RPMI7951 (cell line): ENCODE measurements at regions not wholly inside any gene's neighbourhood (a gene's known extent, or its start where the extent isn't known, plus 50 kb on each side); places are given as distances from the start of the nearest gene placed in this dataset.

Experiments
- DNase-seq: peaks from one replicate; pipeline ENCODE4 v3.0.0-alpha.2; 2012; ENCODE audit warnings: low read depth

DNA sequence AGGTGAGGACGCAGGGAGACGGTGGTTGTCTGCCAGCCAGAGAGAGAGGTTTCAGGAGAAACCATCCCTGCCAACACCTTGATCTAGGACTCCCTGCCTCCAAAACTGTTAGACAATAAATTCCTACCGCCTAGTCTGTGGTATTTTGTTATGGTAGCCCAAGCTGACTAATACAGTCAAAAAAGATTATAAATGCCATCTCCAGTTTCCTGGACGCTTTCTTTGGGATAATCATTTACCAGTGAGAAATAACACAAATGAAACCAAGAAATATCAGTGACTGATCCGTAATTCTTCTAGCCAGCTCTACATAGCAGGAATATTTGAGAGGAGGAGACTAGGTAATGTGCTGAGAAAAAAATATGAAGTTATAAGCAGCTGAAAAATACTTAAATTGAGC is 707.8 kb upstream of the LMCD1 start:
- DNase-seq = no peak

- DNase-seq = no peak
Observed at GRCh38 chr3:7798276-7798675, 703.3 kb upstream of the LMCD1 start.

GRCh38 chr3:7800006-7800780 is 701.4 kb upstream of the LMCD1 start:
- no peak for DNase-seq

DNA sequence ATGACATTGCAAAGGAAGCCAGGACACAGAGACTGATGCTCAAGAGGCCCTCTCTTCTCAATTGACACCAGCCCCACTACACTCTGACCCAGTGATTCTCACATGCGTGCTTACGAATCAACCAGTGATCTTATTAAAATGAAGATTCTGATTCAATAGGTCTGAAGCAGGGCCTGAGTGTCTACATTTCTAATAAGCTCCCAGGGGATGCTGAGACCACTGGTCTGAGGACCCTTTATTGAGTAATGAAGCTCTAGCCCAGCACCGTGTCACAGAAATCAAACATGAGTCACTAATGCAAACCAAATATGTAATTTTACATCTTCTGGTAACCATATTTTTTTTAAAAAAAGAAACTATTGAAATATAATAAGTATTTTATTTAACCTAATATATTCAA is 689.1 kb upstream of the LMCD1 start:
- DNase-seq = no peak

- DNase-seq = no peak
Observed at GRCh38 chr3:7813365-7813764, 688.3 kb upstream of the LMCD1 start.

- no peak for DNase-seq
Observed at GRCh38 chr3:7817239-7817638, 684.4 kb upstream of the LMCD1 start.

- no peak for DNase-seq
Observed at GRCh38 chr3:7820969-7821368, 680.7 kb upstream of the LMCD1 start.

- DNase-seq = no peak
Observed at GRCh38 chr3:7821858-7822257, 679.8 kb upstream of the LMCD1 start.

DNA sequence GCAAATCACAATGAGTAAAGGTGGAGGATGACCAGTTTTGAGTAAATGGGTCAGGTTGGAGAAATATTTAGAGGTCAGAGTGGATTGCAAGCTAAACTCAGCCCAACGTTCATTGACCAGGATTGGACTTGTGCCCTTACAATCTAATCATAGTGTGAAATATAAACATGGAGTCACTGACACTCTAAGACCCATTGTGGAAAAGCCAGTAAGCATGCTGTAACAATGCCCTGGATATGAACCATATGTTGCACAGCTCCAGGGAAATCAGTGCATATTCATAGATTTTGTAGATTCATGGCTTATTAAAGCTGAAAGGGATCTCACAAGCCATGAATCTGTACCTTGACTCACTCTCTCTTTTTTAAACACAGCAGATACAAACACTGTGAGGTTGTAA is 660.2 kb upstream of the LMCD1 start:
- no peak for DNase-seq

DNA sequence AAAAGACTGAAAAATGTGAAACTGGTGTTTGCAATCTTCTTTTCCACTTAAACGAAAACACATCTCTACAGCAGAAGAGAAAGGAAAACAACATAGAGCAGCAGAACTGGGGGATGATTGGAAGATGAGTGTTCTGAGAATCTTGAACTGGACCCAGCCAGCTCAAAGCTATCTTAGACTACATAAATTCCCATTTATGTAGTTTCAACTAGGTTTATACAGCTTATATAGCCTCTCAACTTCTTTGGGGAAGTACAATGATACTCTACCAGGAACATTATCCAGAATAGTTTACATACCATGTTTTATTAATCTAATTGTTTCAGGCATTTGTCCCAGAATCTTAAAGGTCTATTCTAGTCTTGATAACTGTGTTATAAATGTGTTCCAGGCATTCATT is 658.2 kb upstream of the LMCD1 start:
- no peak for DNase-seq

DNA sequence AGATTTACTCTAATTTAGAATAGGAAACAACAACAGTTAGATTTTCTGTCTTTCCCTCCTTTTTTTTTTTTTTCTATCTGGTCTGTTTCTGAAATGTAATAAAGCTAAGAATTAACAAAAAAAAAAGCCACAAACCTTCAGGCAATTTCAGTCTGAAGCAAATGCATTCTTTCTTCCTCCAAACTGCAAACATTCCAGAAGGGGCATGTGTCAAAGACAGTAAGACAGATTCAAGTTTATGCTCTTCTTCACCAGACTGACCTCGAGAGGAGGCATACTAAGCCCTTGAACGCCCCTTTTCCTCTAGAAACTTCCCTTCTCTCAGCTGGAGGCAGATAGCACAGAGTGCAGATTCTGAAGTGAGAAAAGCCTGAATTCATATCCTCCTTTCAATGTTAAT is 654.6 kb upstream of the LMCD1 start:
- DNase-seq = peak; percentile 20

- DNase-seq = no peak
Observed at GRCh38 chr3:7847521-7847920, 654.1 kb upstream of the LMCD1 start.

- DNase-seq = no peak
Observed at GRCh38 chr3:7854266-7854665, 647.4 kb upstream of the LMCD1 start.

DNA sequence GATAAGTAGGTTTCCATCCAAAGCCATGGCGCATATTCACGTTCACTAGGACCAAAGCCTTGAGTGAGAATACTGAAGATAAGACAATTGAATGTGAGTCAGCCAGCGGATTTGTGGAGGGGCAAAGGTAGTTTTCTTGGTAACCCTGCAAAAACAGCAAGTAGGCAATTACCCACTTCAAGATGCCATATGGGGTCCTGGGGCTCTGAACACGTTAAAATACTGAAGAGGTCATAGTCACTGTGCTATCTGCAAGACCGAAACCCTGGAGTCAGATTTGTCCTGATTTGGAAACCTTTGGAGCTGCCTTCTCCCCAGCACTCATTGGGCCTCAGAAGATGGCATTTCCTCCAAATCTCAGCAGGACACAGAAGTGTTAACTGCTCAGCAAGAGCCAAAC is 646.9 kb upstream of the LMCD1 start:
- DNase-seq = no peak

GRCh38 chr3:7865611-7866010 is 636.0 kb upstream of the LMCD1 start:
- no peak for DNase-seq

- no peak for DNase-seq
Observed at GRCh38 chr3:7867587-7867986, 634.0 kb upstream of the LMCD1 start.

GRCh38 chr3:7871003-7871560 is 630.5 kb upstream of the LMCD1 start:
- DNase-seq = peak; percentile 4

DNA sequence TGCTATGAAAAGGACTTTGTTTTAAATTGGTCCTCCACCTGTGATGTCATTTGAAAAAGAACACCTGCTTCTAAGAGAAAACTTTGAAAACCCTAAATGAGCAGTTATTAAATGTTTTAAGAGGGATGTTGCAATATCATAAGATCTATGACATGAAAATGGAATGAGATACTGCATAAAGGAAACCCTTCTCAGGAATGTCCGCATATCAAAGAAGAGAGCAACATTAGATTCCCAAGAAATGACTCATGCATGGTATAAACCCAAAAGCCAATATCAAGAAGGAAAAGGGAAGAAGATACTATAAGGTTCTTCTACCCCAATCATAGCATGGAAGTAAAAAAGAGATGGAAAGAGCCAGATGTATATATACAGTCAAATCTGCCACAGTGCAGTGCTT is 627.5 kb upstream of the LMCD1 start:
- DNase-seq = no peak

- DNase-seq = no peak
Observed at GRCh38 chr3:7875925-7876324, 625.7 kb upstream of the LMCD1 start.

GRCh38 chr3:7876741-7877297 is 624.8 kb upstream of the LMCD1 start:
- DNase-seq = peak; percentile 20

DNA sequence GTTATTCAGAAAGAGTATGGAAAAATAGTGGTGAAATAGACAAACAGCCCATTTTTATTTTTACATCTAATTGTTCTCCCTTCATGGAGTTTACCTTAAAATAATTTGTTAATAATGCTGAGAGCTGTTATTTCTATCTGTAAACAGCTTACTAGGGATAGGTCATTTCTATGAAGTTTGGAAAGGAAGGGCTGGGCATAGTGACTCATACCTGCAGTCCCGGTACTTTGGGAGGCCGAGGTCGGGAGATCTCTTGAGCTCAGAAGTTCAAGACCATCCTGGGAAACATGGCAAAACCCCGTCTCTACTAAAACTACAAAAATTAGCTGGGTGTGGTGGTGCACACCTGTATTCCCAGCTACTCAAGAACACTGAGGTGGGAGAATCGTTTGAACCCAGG is 624.3 kb upstream of the LMCD1 start:
- no peak for DNase-seq

DNA sequence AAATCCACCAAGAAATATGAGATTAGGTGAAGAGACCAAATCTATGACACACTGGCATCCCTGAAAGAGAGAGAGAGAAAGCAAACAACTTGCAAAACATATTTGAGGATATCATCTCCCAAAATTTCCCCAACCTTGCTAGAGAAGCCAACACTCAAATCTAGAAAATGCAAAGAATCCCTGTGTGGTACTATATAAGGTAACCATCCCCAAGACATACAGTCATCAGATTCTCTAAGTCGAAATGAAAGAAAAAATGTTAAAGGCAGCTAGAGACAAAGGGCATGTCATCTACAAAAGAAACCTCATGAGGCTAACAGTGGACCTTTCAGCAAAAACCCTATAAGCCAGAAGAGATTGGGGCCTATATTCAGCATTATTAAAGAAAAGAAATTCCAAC is 622.1 kb upstream of the LMCD1 start:
- no peak for DNase-seq

DNA sequence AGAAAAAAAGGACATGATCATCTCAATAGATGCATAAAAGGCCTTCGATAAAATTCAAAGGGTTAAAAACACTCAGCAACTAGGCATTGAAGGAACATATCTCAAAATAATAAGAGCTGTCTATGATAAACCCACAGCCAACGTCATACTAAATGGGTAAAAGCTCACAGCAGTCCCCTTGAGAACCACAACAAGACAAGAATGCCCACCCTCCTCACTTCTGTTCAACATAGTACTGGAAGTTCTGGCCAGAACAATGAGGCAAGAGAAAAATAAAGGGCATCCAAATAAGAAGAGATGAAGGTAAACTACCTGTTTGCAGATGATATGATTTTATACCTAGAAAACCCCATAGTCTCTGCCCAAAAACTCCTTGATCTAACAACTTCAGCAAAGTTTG is 619.7 kb upstream of the LMCD1 start:
- DNase-seq = no peak

GRCh38 chr3:7897655-7898054 is 604.0 kb upstream of the LMCD1 start:
- no peak for DNase-seq
